H9 (cell line): ENCODE measurements at regions not wholly inside any gene's neighbourhood (a gene's known extent, or its start where the extent isn't known, plus 50 kb on each side); places are given as distances from the start of the nearest gene placed in this dataset.

Source experiments
- DNase-seq: peaks from one replicate; pipeline ENCODE4 v3.0.0-alpha.2; 2017
- H2AFZ ChIP-seq: one replicate; pipeline ENCODE4 v1.6.1; 2013; ENCODE audit warnings: mild to moderate bottlenecking, low read length, control low read depth, moderate library complexity
- H2AK5ac ChIP-seq: 2 replicates; pipeline ENCODE4 v1.6.1; 2013; ENCODE audit warnings: low read length, control low read depth, mixed read lengths; ENCODE audit not compliant: insufficient read length
- H2BK120ac ChIP-seq: one replicate; pipeline ENCODE4 v1.6.1; 2013; ENCODE audit warnings: low read depth, mild to moderate bottlenecking, low read length, control low read depth, inconsistent platforms; ENCODE audit not compliant: poor library complexity, severe bottlenecking
- H2BK12ac ChIP-seq: 2 replicates; pipeline ENCODE4 v1.6.1; 2013; ENCODE audit warnings: low read length, control low read depth, mixed read lengths, low read depth; ENCODE audit not compliant: insufficient read length
- H2BK15ac ChIP-seq: 2 replicates; pipeline ENCODE4 v1.6.1; 2013; ENCODE audit warnings: low read depth, low read length, control low read depth
- H2BK20ac ChIP-seq: one replicate; pipeline ENCODE4 v1.6.1; 2013; ENCODE audit warnings: low read depth, mild to moderate bottlenecking, low read length, control low read depth, inconsistent platforms; ENCODE audit not compliant: poor library complexity, severe bottlenecking
- H2BK5ac ChIP-seq: 2 replicates; pipeline ENCODE4 v1.6.1; 2013; ENCODE audit warnings: low read length, control low read depth, mixed read lengths; ENCODE audit not compliant: insufficient read length
- H3K14ac ChIP-seq: 2 replicates; pipeline ENCODE4 v1.6.1; 2013; ENCODE audit warnings: low read length, control low read depth; ENCODE audit not compliant: insufficient read depth
- H3K18ac ChIP-seq: 2 replicates; pipeline ENCODE4 v1.6.1; 2013; ENCODE audit warnings: low read depth, mild to moderate bottlenecking, mixed read lengths, low read length, control low read depth; ENCODE audit not compliant: insufficient read length
- H3K23ac ChIP-seq: 2 replicates; pipeline ENCODE4 v1.6.1; 2013; ENCODE audit warnings: low read length, control low read depth, mixed read lengths, low read depth; ENCODE audit not compliant: insufficient read length
- H3K23me2 ChIP-seq: 2 replicates; pipeline ENCODE4 v1.6.1; 2013; ENCODE audit warnings: low read depth, mild to moderate bottlenecking, mixed read lengths, low read length, control low read depth; ENCODE audit not compliant: insufficient read length, poor library complexity, severe bottlenecking
- H3K27ac ChIP-seq: 2 replicates; pipeline ENCODE4 v1.5.1; 2013; ENCODE audit warnings: low read length, control low read depth, mixed read lengths, low read depth; ENCODE audit not compliant: insufficient read length
- H3K27me3 ChIP-seq: 2 replicates; pipeline ENCODE4 v1.6.1; 2013; ENCODE audit warnings: low read length, control low read depth, inconsistent platforms; ENCODE audit not compliant: insufficient read depth
- H3K4ac ChIP-seq: 2 replicates; pipeline ENCODE4 v1.6.1; 2013; ENCODE audit warnings: low read depth, mild to moderate bottlenecking, control low read depth, inconsistent platforms, low read length, moderate library complexity
- H3K4me1 ChIP-seq: 2 replicates; pipeline ENCODE4 v1.6.1; 2013; ENCODE audit warnings: low read length, control low read depth, inconsistent platforms; ENCODE audit not compliant: insufficient read depth
- H3K4me2 ChIP-seq: 2 replicates; pipeline ENCODE4 v1.6.1; 2013; ENCODE audit warnings: low read length, control low read depth, mixed read lengths; ENCODE audit not compliant: insufficient read length, insufficient read depth
- H3K56ac ChIP-seq: 2 replicates; pipeline ENCODE4 v1.6.1; 2013; ENCODE audit warnings: low read depth, mild to moderate bottlenecking, mixed read lengths, low read length, control low read depth; ENCODE audit not compliant: insufficient read length
- H3K79me1 ChIP-seq: 2 replicates; pipeline ENCODE4 v1.6.1; 2013; ENCODE audit warnings: low read depth, mild to moderate bottlenecking, moderate library complexity, low read length, control low read depth, inconsistent platforms; ENCODE audit not compliant: insufficient read depth, poor library complexity, severe bottlenecking
- H3K79me2 ChIP-seq: 2 replicates; pipeline ENCODE4 v1.6.1; 2013; ENCODE audit warnings: low read length, control low read depth, inconsistent platforms; ENCODE audit not compliant: insufficient read depth
- H3K9ac ChIP-seq: 2 replicates; pipeline ENCODE4 v1.6.1; 2013; ENCODE audit warnings: low read length, control low read depth, mixed read lengths; ENCODE audit not compliant: insufficient read length; ENCODE audit errors: extremely low read depth
- H3K9me3 ChIP-seq: one replicate; pipeline ENCODE4 v1.6.1; 2013; ENCODE audit warnings: low read depth, low read length, inconsistent platforms; ENCODE audit not compliant: control insufficient read depth
- H3T11ph ChIP-seq: one replicate; pipeline ENCODE4 v1.6.1; 2013; ENCODE audit warnings: mild to moderate bottlenecking, low read length, control low read depth, inconsistent platforms
- H4K20me1 ChIP-seq: one replicate; pipeline ENCODE4 v1.6.1; 2013; ENCODE audit not compliant: control insufficient read depth, insufficient read length, insufficient read depth
- H4K5ac ChIP-seq: 2 replicates; pipeline ENCODE4 v1.6.1; 2013; ENCODE audit warnings: low read depth, mild to moderate bottlenecking, mixed read lengths, low read length, control low read depth; ENCODE audit not compliant: insufficient read length
- H4K8ac ChIP-seq: replicated peaks from 2 replicates; pipeline ENCODE4 v1.6.1; 2013; ENCODE audit warnings: low read length, control low read depth, mixed read lengths, low read depth; ENCODE audit not compliant: insufficient read length
- H4K91ac ChIP-seq: 2 replicates; pipeline ENCODE4 v1.6.1; 2013; ENCODE audit warnings: low read depth, mild to moderate bottlenecking, moderate library complexity, mixed read lengths, low read length, control low read depth; ENCODE audit not compliant: insufficient read length
- H3K27ac Mint-ChIP-seq, 3 experiments: 2 replicates in 2 of 3; 3 replicates in 1 of 3; pipeline ENCODE4 v1.8.0; 2020 to 2021; ENCODE audit warnings: mixed read lengths in 3 of 3, mild to moderate bottlenecking in 1 of 3, moderate library complexity in 1 of 3
- H3K27me3 Mint-ChIP-seq: 2 replicates; pipeline ENCODE4 v1.8.0; 2021; ENCODE audit warnings: low read depth, mild to moderate bottlenecking, moderate library complexity, mixed read lengths
- H3K36me3 Mint-ChIP-seq, 3 experiments: 2 replicates in 2 of 3; 3 replicates in 1 of 3; pipeline ENCODE4 v1.8.0; 2020 to 2021; ENCODE audit warnings: low read depth in 3 of 3, mixed read lengths in 3 of 3; ENCODE audit not compliant: insufficient read depth in 1 of 3
- H3K4me1 Mint-ChIP-seq, 2 experiments: 2 replicates each; pipeline ENCODE4 v1.8.0; 2020; ENCODE audit warnings: mixed read lengths in 2 of 2
- H3K4me3 Mint-ChIP-seq, 2 experiments: 2 replicates in 1 of 2; 3 replicates in 1 of 2; pipeline ENCODE4 v1.8.0; 2020 to 2021; ENCODE audit warnings: mild to moderate bottlenecking in 2 of 2, mixed read lengths in 2 of 2, moderate library complexity in 1 of 2
- H3K9me3 Mint-ChIP-seq, 2 experiments: 2 replicates in 1 of 2; 3 replicates in 1 of 2; pipeline ENCODE4 v1.8.0; 2020; ENCODE audit warnings: mild to moderate bottlenecking in 2 of 2, mixed read lengths in 2 of 2, moderate library complexity in 1 of 2
- CTCF ChIP-seq: fragments of 200-600 bp; sonication (generic); conservative IDR thresholded peaks from 3 replicates; pipeline ENCODE4 v1.8.0; 2021; ENCODE audit warnings: antibody characterized with exemption, mild to moderate bottlenecking
- WGBS: extraction: QIAGEN DNeasy Blood & Tissue Kit; methylation state at CpG from one replicate; pipeline ENCODE4 v1.1.7; 2013; ENCODE audit warnings: missing lambda C conversion rate, low lambda C conversion rate, mixed read lengths; ENCODE audit not compliant: insufficient read length; ENCODE audit errors: extremely low coverage; 5-methylcytosine and 5-hydroxymethylcytosine counted together

- Mint-ChIP-seq H3K27me3 (peaks cover 3% of the 10 kb centered on the region), H3K9me3 (no peaks in the 10 kb centered on the region), H3K27ac (peak overlapping the region in 2 of 3 experiments; percentile 53 to 58; a peak in 2 of 7 replicates), H3K4me3 (peak overlapping the region in 1 of 2 experiments; percentile 43; a peak in 3 of 5 replicates), H3K36me3 (peaks cover 0 to 2% (median 0%) of the 10 kb centered on the region in 3 experiments; a peak in 3 of 7 replicates), H3K4me1 (peaks cover 3 to 17% of the 10 kb centered on the region in 2 experiments; a peak in 2 of 4 replicates)
- Histone ChIP-seq H2BK15ac (no peak overlapping the region), H3K4me1 (peaks cover 5% of the 10 kb centered on the region; the same call in 1 of the 2 replicates), H3K79me2 (no peaks in the 10 kb centered on the region), H4K20me1 (no peaks in the 10 kb centered on the region), H3K27ac (no peak overlapping the region), H2AK5ac (no peak overlapping the region), H3T11ph (no peak overlapping the region), H2BK12ac (no peak overlapping the region), H3K56ac (no peak overlapping the region), H4K8ac (no peak overlapping the region), H3K9ac (no peak overlapping the region), H4K91ac (no peak overlapping the region), H3K18ac (no peak overlapping the region), H3K4me2 (no peak overlapping the region), H3K23ac (no peak overlapping the region), H2AFZ (no peak overlapping the region), H2BK5ac (no peak overlapping the region), H2BK120ac (no peak overlapping the region), H3K23me2 (no peaks in the 10 kb centered on the region), H3K79me1 (no peaks in the 10 kb centered on the region), H2BK20ac (no peak overlapping the region), H3K27me3 (no peaks in the 10 kb centered on the region), H3K9me3 (no peaks in the 10 kb centered on the region), H4K5ac (no peak overlapping the region), H3K14ac (no peak overlapping the region; the same call in 1 of the 2 replicates), H3K4ac (no peak overlapping the region)
- TF ChIP-seq CTCF = no peak
- DNase-seq = peak; percentile 52
- WGBS = no CpG with 5 or more reads among the region's 8 CpGs
Measured at GRCh38 chr1:201693890-201694607, 134.9 kb upstream of the IPO9 start.
